Panc1 (cell line): ENCODE measurements at regions not wholly inside any gene's neighbourhood (a gene's known extent, or its start where the extent isn't known, plus 50 kb on each side); places are given as distances from the start of the nearest gene placed in this dataset.

Experiments used
- ATAC-seq: fragments of 200-7000 bp; cut with Tn5 transposase; 2 replicates; pipeline ENCODE4 v1.9.1; 2020; ENCODE audit warnings: mild to moderate bottlenecking, moderate library complexity
- BruUV-seq: library from RNA; stranded (reverse); fragments of 400-500 nt; replicated peaks from 2 replicates; lab custom pipeline; 2021; lab: Mats Ljungman, UMichigan
- CTCF ChIA-PET: fragments of 300-600 bp; sonication (Branson Sonifier 250); formaldehyde crosslinking; loops from one replicate; lab custom pipeline; 2022; ENCODE audit warnings: antibody characterized with exemption; lab: Charles Lee
- POLR2A ChIA-PET: fragments of 300-600 bp; sonication (Branson Sonifier 250); formaldehyde crosslinking; loops from one replicate; lab custom pipeline; 2022; ENCODE audit warnings: antibody characterized with exemption; lab: Charles Lee
- DNase-seq: peaks from one replicate; pipeline ENCODE4 v3.0.0-alpha.2; 2010; ENCODE audit warnings: low read depth, low spot score
- H3K27ac ChIP-seq: 2 replicates; pipeline ENCODE4 v1.5.1; 2011; ENCODE audit warnings: mild to moderate bottlenecking, low read length, inconsistent platforms
- H3K27me3 ChIP-seq: fragments of 200-500 bp; sonication (Bioruptor generic); 2 replicates; pipeline ENCODE4 v1.6.0; 2014; ENCODE audit warnings: low read length, inconsistent platforms; ENCODE audit not compliant: control insufficient read depth, insufficient read depth
- H3K36me3 ChIP-seq: fragments of 200-500 bp; sonication (Bioruptor generic); 2 replicates; pipeline ENCODE4 v1.5.1; 2014; ENCODE audit warnings: inconsistent platforms, mild to moderate bottlenecking, low read length, moderate library complexity; ENCODE audit not compliant: control insufficient read depth, insufficient read depth
- H3K4me1 ChIP-seq: 2 replicates; pipeline ENCODE4 v1.5.1; 2011; ENCODE audit warnings: inconsistent platforms, mild to moderate bottlenecking, low read length, moderate library complexity; ENCODE audit not compliant: control insufficient read depth, insufficient read depth
- H3K4me3 ChIP-seq, 2 experiments: 2 replicates each; pipeline ENCODE4 v1.5.1; 2011 to 2012; ENCODE audit warnings: low read depth in 2 of 2, low read length in 2 of 2, mild to moderate bottlenecking in 2 of 2, inconsistent platforms in 1 of 2, moderate library complexity in 1 of 2
- H3K9me3 ChIP-seq: fragments of 200-500 bp; sonication (Bioruptor generic); 2 replicates; pipeline ENCODE4 v1.5.1; 2014; ENCODE audit warnings: low read depth, mild to moderate bottlenecking, inconsistent platforms, low read length, moderate library complexity; ENCODE audit not compliant: control insufficient read depth, insufficient read depth
- POLR2AphosphoS5 ChIP-seq: IDR thresholded peaks from 2 replicates; pipeline ENCODE4 v1.6.1; 2012; ENCODE audit warnings: mild to moderate bottlenecking, low read depth, low read length, moderate library complexity
- REST ChIP-seq, 2 experiments: IDR thresholded peaks; 2 replicates each; pipeline ENCODE4 v1.6.1; 2011 to 2012; ENCODE audit warnings: low read depth in 2 of 2, control low read depth in 1 of 2, low read length in 1 of 2, mild to moderate bottlenecking in 1 of 2, moderate library complexity in 1 of 2; ENCODE audit not compliant: insufficient read depth in 1 of 2
- SIN3A ChIP-seq: IDR thresholded peaks from 2 replicates; pipeline ENCODE4 v1.6.1; 2012; ENCODE audit warnings: low read depth, mild to moderate bottlenecking, low read length, moderate library complexity, borderline replicate concordance; ENCODE audit not compliant: insufficient read depth
- TCF7L2 ChIP-seq: IDR thresholded peaks from 2 replicates; pipeline ENCODE4 v1.6.1; 2011; ENCODE audit warnings: mild to moderate bottlenecking, low read depth, low read length, inconsistent platforms
- in situ Hi-C: cut with HindIII; loops from 2 replicates; pipeline ENCODE4 v1.10.0; 2016; ENCODE audit warnings: low sequenced_read_pairs, low pct_unique_long_range_greater_than_20kb
- intact Hi-C: fragments of 100-400 bp; cut with micrococcal nuclease; formaldehyde crosslinking; loops from one replicate; pipeline ENCODE4 v1.10.0; 2022; ENCODE audit not compliant: unreplicated experiment
- TF ChIP-seq, protein P1 (sequence below): fragments of 450-650 bp; IDR thresholded peaks from 2 replicates; pipeline ENCODE4 v1.5.1; 2017; ENCODE audit warnings: mild to moderate bottlenecking

DNA sequence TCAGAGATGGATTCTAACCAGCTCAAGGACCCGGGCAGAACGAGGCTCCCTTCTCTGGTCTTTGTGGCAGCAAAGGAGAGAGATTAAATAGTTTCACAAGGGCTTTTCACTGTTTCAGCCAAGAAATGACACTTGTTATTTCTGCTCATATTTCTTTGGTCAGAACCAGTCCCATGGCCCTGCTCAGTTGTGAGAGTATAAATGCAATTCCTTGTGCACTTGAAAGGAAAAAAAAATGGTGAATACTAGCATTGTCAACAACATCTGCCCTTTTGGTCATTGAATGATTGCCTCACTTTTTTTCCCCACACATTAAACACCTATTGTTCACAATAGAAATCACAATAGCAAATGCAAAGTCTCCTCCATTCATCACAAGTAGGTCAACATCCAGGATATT lies 104.4 kb downstream of the RDH14 start:
- Histone ChIP-seq H3K27ac (no peak overlapping the region), H3K9me3 (no peaks in the 10 kb centered on the region), H3K27me3 (no peaks in the 10 kb centered on the region), H3K36me3 (no peaks in the 10 kb centered on the region), H3K4me1 (no peaks in the 10 kb centered on the region), H3K4me3 (no peak overlapping the region)
- intact Hi-C loops (no loop called here), in situ Hi-C loops (no loop called here)
- no peak for DNase-seq
- no TSS peak for BruUV-seq
- POLR2A ChIA-PET = no interaction called here
- ATAC-seq = no peak
- TF ChIP-seq, protein P1, sequence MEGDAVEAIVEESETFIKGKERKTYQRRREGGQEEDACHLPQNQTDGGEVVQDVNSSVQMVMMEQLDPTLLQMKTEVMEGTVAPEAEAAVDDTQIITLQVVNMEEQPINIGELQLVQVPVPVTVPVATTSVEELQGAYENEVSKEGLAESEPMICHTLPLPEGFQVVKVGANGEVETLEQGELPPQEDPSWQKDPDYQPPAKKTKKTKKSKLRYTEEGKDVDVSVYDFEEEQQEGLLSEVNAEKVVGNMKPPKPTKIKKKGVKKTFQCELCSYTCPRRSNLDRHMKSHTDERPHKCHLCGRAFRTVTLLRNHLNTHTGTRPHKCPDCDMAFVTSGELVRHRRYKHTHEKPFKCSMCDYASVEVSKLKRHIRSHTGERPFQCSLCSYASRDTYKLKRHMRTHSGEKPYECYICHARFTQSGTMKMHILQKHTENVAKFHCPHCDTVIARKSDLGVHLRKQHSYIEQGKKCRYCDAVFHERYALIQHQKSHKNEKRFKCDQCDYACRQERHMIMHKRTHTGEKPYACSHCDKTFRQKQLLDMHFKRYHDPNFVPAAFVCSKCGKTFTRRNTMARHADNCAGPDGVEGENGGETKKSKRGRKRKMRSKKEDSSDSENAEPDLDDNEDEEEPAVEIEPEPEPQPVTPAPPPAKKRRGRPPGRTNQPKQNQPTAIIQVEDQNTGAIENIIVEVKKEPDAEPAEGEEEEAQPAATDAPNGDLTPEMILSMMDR = no peak
- CTCF ChIA-PET = no interaction called here

- no peaks in the 10 kb centered on the region for H3K4me1 ChIP-seq
- no TSS peak for BruUV-seq
- H3K9me3 ChIP-seq = no peaks in the 10 kb centered on the region
- no peaks in the 10 kb centered on the region for H3K36me3 ChIP-seq
- ChIA-PET CTCF (no interaction called here), POLR2A (no interaction called here)
- H3K27ac ChIP-seq = no peak overlapping the region
- no peak for ATAC-seq
- intact Hi-C loops (no loop called here), in situ Hi-C loops (no loop called here)
- H3K27me3 ChIP-seq = no peaks in the 10 kb centered on the region
- DNase-seq = no peak
- H3K4me3 ChIP-seq = no peak overlapping the region
- TF ChIP-seq REST (IDR thresholded peaks at IDR 0.05; ENCODE audit: insufficient read depth in 1 of 2, low read depth in 2 of 2, low read length in 1 of 2) = no peak
- TF ChIP-seq POLR2AphosphoS5 = no peak
- TF ChIP-seq SIN3A = no peak
- TF ChIP-seq, protein P1 = peak; percentile 10; the same call in 1 of the 2 replicates
- no peak for TF ChIP-seq TCF7L2
These were observed 105.1 kb downstream of the RDH14 start for GRCh38 chr2:18455236-18455862.
